ENCODE measurements at regions not wholly inside any gene's neighbourhood (a gene's known extent, or its start where the extent isn't known, plus 50 kb on each side); places are given as distances from the start of the nearest gene placed in this dataset.

DNA sequence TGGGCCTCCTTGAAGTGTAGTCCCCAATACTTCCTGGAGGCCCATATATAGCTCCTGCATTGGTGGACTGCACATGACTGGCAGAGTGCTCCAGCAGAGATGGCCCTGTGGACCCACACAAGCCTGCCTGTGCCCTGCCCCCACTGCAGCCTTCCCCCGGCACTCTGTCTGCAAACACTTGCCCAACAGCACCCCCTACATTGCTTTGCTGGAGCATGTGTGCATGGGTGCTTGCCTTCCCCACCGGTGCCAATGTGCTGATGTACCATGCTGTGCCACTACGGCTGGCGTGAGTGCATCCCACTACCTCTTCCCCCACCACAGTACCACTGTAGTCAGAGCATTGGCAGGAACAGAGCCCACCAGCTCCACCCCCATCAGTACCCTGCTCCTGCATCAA, 563.6 kb upstream of the CTNND2 start:
- FAIRE-seq (no peak), DNase-seq (ENCODE audit: low read depth in 1 of 2, low spot score in 2 of 2) (no peak)
- Histone ChIP-seq H3K18ac (ENCODE audit: extremely low read depth, low read length) (peak overlapping the region; percentile 27; the same call in 1 of the 2 replicates), H2BK120ac (replicated peaks; ENCODE audit: low read depth, low read length) (no peak overlapping the region), H4K20me1 (replicated peaks in 1 of 2; ENCODE audit: control insufficient read depth in 1 of 2, insufficient read depth in 2 of 2, low read length in 2 of 2) (no peaks in the 10 kb centered on the region), H3K79me1 (ENCODE audit: low read depth, low read length) (no peaks in the 10 kb centered on the region), H3K36me3 (ENCODE audit: control insufficient read depth in 2 of 4, insufficient read depth in 4 of 4, low read length in 3 of 4) (no peaks in the 10 kb centered on the region), H3K4me3 (ENCODE audit: extremely low read depth in 1 of 4, insufficient read depth in 2 of 4, low read depth in 3 of 4, low read length in 4 of 4) (no peak overlapping the region), H2AK5ac (ENCODE audit: low read depth, low read length) (no peak overlapping the region), H4K8ac (ENCODE audit: extremely low read depth, insufficient read depth, low read length) (no peak overlapping the region), H2BK5ac (ENCODE audit: low read depth, low read length) (no peak overlapping the region; the same call in 1 of the 2 replicates), H3K4me1 (replicated peaks in 1 of 4; ENCODE audit: control insufficient read depth in 3 of 4, insufficient read depth in 4 of 4, low read length in 3 of 4) (no peaks in the 10 kb centered on the region), H3K56ac (replicated peaks; ENCODE audit: insufficient read length, low read depth, low read length) (no peak overlapping the region), H3K9ac (replicated peaks in 1 of 4; ENCODE audit: extremely low read depth in 1 of 4, low read depth in 3 of 4, low read length in 3 of 4) (no peak overlapping the region), H3K14ac (ENCODE audit: insufficient read length) (no peak overlapping the region), H4K5ac (ENCODE audit: insufficient read length, low read depth, low read length) (no peak overlapping the region), H3K4ac (replicated peaks; ENCODE audit: insufficient read length, low read depth, low read length) (no peak overlapping the region), H2BK12ac (ENCODE audit: low read depth, low read length) (no peak overlapping the region; the same call in 1 of the 2 replicates), H3K23me2 (ENCODE audit: low read depth, low read length) (no peaks in the 10 kb centered on the region; the same call in 1 of the 2 replicates), H3K4me2 (ENCODE audit: insufficient read depth in 1 of 2, low read depth in 2 of 2, low read length in 2 of 2) (no peak overlapping the region), H3K79me2 (ENCODE audit: control insufficient read depth in 1 of 2, insufficient read depth in 2 of 2, low read length in 2 of 2) (no peaks in the 10 kb centered on the region), H2AFZ (ENCODE audit: low read length) (no peak overlapping the region), H3K9me3 (ENCODE audit: insufficient read depth in 2 of 2, low read depth in 1 of 2, low read length in 1 of 2) (peaks cover 2 to 3% of the 10 kb centered on the region in 2 experiments; a peak in 1 of 4 replicates), H2BK15ac (ENCODE audit: low read length) (no peak overlapping the region), H3K27ac (ENCODE audit: low read depth, low read length) (no peak overlapping the region), H4K91ac (replicated peaks; ENCODE audit: insufficient read length, low read length) (peak overlapping the region; percentile 83), H2BK20ac (ENCODE audit: low read length) (0 out of 2 replicates have a peak overlapping the region, but pooled peaks have one; percentile 6), H3K27me3 (replicated peaks in 1 of 4; ENCODE audit: control insufficient read depth in 3 of 4, extremely low read depth in 1 of 4, insufficient read depth in 3 of 4, low read length in 3 of 4) (no peaks in the 10 kb centered on the region), H3K23ac (ENCODE audit: insufficient read length) (no peak overlapping the region)
- WGBS, 2 experiments (ENCODE audit: extremely low coverage in 1 of 2, insufficient coverage in 1 of 2, insufficient read length in 1 of 2, insufficient replicate concordance in 2 of 2, low coverage in 1 of 2, low lambda C conversion rate in 2 of 2, missing lambda C conversion rate in 1 of 2) = 88% methylated on average over 4 of the region's 4 CpGs; no CpG with 5 or more reads in 1 of the 2 experiments
- ChIA-PET CTCF (ENCODE audit: partially characterized antibody) (no interaction called here), POLR2A (ENCODE audit: partially characterized antibody) (no interaction called here)
- TF ChIP-seq GTF2F1 (IDR thresholded peaks at IDR 0.05; ENCODE audit: borderline replicate concordance, low read depth, low read length) (no peak), HDAC2 (IDR thresholded peaks at IDR 0.05; ENCODE audit: borderline replicate concordance in 1 of 2, low read depth in 2 of 2, low read length in 2 of 2) (no peak), POU5F1 (IDR thresholded peaks at IDR 0.05; ENCODE audit: low read depth, low read length) (no peak), CTCF (IDR thresholded peaks at IDR 0.05; ENCODE audit: control extremely low read depth in 1 of 3, insufficient read depth in 1 of 3, low read depth in 1 of 3, low read length in 3 of 3) (peak in 1 of 3 experiments; percentile 2; a peak in 1 of 4 replicates), SIN3A (conservative IDR thresholded peaks at IDR 0.05 in 1 of 2, IDR thresholded peaks at IDR 0.05 in 1 of 2; ENCODE audit: low read depth in 1 of 2, low read length in 2 of 2) (no peak), RAD21 (IDR thresholded peaks at IDR 0.05 in 1 of 2, conservative IDR thresholded peaks at IDR 0.05 in 1 of 2; ENCODE audit: low read depth in 2 of 2, low read length in 2 of 2) (peak; percentile 12 to 47; a peak in 3 of 4 replicates), ASH2L (IDR thresholded peaks at IDR 0.05; ENCODE audit: low read length) (no peak), SIX5 (IDR thresholded peaks at IDR 0.05; ENCODE audit: low read depth, low read length) (no peak), BACH1 (IDR thresholded peaks at IDR 0.05; ENCODE audit: low read length) (no peak), RBBP5 (IDR thresholded peaks at IDR 0.05; ENCODE audit: borderline replicate concordance, low read depth, low read length) (no peak), BRCA1 (IDR thresholded peaks at IDR 0.05; ENCODE audit: low read depth, low read length) (no peak)

Measured in H1 (cell line).